Suprapubic skin (tissue), 3 donors: ENCODE measurements at regions not wholly inside any gene's neighbourhood (a gene's known extent, or its start where the extent isn't known, plus 50 kb on each side); places are given as distances from the start of the nearest gene placed in this dataset.

ENCODE experiments used
- CTCF ChIP-seq, 2 donors: fragments of 200-600 bp in 1 of 2; fragments of 450-650 bp in 1 of 2; sonication (generic) in 1 of 2; IDR thresholded peaks; one replicate each; pipeline ENCODE4 v1.5.1; 2016 to 2019; ENCODE audit warnings: antibody characterized with exemption in 2 of 2, mild to moderate bottlenecking in 1 of 2, moderate library complexity in 1 of 2
- POLR2AphosphoS5 ChIP-seq, 3 donors: sonication (generic); formaldehyde crosslinking; IDR thresholded peaks; one replicate each; pipeline ENCODE4 v1.6.1; 2017; ENCODE audit warnings: antibody characterized with exemption in 3 of 3

DNA sequence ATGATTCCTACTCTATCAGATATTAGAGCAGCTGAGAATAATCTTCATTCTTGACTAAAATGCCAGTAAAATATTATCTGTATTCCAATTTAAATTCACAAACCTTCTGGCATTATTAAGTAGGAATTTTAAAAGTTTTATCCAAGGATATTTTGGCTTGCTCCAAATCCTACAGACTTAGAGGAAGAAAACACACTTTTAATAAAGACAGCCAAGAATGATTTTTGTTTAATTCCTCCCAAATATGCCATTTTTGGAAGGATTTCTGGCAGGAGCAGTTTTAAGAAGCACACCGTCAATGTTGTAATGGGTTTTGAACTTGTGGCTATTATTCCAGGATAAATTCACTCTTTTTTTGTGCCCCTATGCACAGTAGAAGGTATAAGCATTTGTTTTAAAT lies 355.1 kb downstream of the SLITRK5 start:
- no peak for TF ChIP-seq CTCF (IDR thresholded peaks at IDR 0.05)
- no peak for TF ChIP-seq POLR2AphosphoS5 (IDR thresholded peaks at IDR 0.05)
